C4-2B (cell line): ENCODE measurements at regions not wholly inside any gene's neighbourhood (a gene's known extent, or its start where the extent isn't known, plus 50 kb on each side); places are given as distances from the start of the nearest gene placed in this dataset.

Source experiments
- CTCF ChIP-seq: fragments of 450-650 bp; conservative IDR thresholded peaks from 2 replicates; pipeline ENCODE4 v1.5.1; 2017; ENCODE audit warnings: mild to moderate bottlenecking
- ZFX ChIP-seq: fragments of 450-650 bp; IDR thresholded peaks from 2 replicates; pipeline ENCODE4 v1.6.1; 2017

GRCh38 chr13:76153239-76153638, 517.1 kb downstream of the LMO7 start:
- TF ChIP-seq CTCF (no peak), ZFX (no peak)
